Mesenchymal stem cell (in vitro differentiated cells and primary cell): ENCODE measurements at regions not wholly inside any gene's neighbourhood (a gene's known extent, or its start where the extent isn't known, plus 50 kb on each side); places are given as distances from the start of the nearest gene placed in this dataset.
A peak's percentile ranks its signal among the peaks of the same experiment; 100 is the strongest.

Experiments used
- DNase-seq: peaks from one replicate; pipeline ENCODE4 v3.0.0-alpha.2; 2013
- H2AFZ ChIP-seq: one replicate; pipeline ENCODE4 v1.6.1; 2013; ENCODE audit warnings: low read depth, mild to moderate bottlenecking, control low read depth, inconsistent platforms, low read length, moderate library complexity
- H2AK5ac ChIP-seq: 2 replicates; pipeline ENCODE4 v1.6.1; 2013; ENCODE audit warnings: low read length, moderate library complexity, mild to moderate bottlenecking, inconsistent platforms; ENCODE audit not compliant: severe bottlenecking
- H2BK120ac ChIP-seq: one replicate; pipeline ENCODE4 v1.6.1; 2013; ENCODE audit warnings: low read depth, mild to moderate bottlenecking, inconsistent platforms, low read length, moderate library complexity
- H2BK12ac ChIP-seq, 2 experiments: one replicate each; pipeline ENCODE4 v1.6.1; 2013; ENCODE audit warnings: inconsistent platforms in 2 of 2, low read length in 2 of 2, mild to moderate bottlenecking in 2 of 2, moderate library complexity in 2 of 2, control low read depth in 1 of 2
- H2BK15ac ChIP-seq: one replicate; pipeline ENCODE4 v1.6.1; 2013; ENCODE audit warnings: mild to moderate bottlenecking, low read depth, inconsistent platforms; ENCODE audit not compliant: poor library complexity, severe bottlenecking
- H2BK5ac ChIP-seq: 2 replicates; pipeline ENCODE4 v1.6.1; 2013; ENCODE audit warnings: low read depth, mild to moderate bottlenecking, low read length, control low read depth, inconsistent platforms; ENCODE audit not compliant: poor library complexity, severe bottlenecking
- H3K14ac ChIP-seq, 2 experiments: one replicate each; pipeline ENCODE4 v1.6.1; 2013; ENCODE audit warnings: inconsistent platforms in 2 of 2, low read length in 2 of 2, control low read depth in 1 of 2, mild to moderate bottlenecking in 1 of 2, moderate library complexity in 1 of 2
- H3K18ac ChIP-seq, 2 experiments: one replicate each; pipeline ENCODE4 v1.6.1; 2013; ENCODE audit warnings: inconsistent platforms in 2 of 2, low read length in 2 of 2, control low read depth in 1 of 2, low read depth in 1 of 2, mild to moderate bottlenecking in 1 of 2
- H3K23ac ChIP-seq, 2 experiments: one replicate each; pipeline ENCODE4 v1.6.1; 2013; ENCODE audit warnings: inconsistent platforms in 2 of 2, low read length in 2 of 2, mild to moderate bottlenecking in 2 of 2, moderate library complexity in 2 of 2, control low read depth in 1 of 2
- H3K27ac ChIP-seq: 2 replicates; pipeline ENCODE4 v1.5.1; 2013; ENCODE audit warnings: mild to moderate bottlenecking, moderate library complexity, low read length, control low read depth, inconsistent platforms; ENCODE audit not compliant: poor library complexity, severe bottlenecking
- H3K27me3 ChIP-seq, 2 experiments: 2 replicates each; pipeline versions ENCODE4 v1.6.1 to v1.7.0; 2013; ENCODE audit warnings: low read length in 2 of 2, mild to moderate bottlenecking in 2 of 2, moderate library complexity in 2 of 2, control low read depth in 1 of 2, inconsistent platforms in 1 of 2; ENCODE audit not compliant: control insufficient read depth in 1 of 2, insufficient read depth in 1 of 2
- H3K36me3 ChIP-seq, 2 experiments: 2 replicates each; pipeline versions ENCODE4 v1.6.1 to v1.7.0; 2013; ENCODE audit warnings: low read length in 2 of 2, control low read depth in 1 of 2, inconsistent platforms in 1 of 2, low read depth in 1 of 2, mild to moderate bottlenecking in 1 of 2; ENCODE audit not compliant: insufficient read depth in 2 of 2, control insufficient read depth in 1 of 2
- H3K4ac ChIP-seq, 2 experiments: one replicate each; pipeline ENCODE4 v1.6.1; 2013; ENCODE audit warnings: inconsistent platforms in 2 of 2, low read length in 2 of 2, mild to moderate bottlenecking in 2 of 2, moderate library complexity in 2 of 2, control low read depth in 1 of 2, low read depth in 1 of 2
- H3K4me1 ChIP-seq: 2 replicates; pipeline ENCODE4 v1.6.1; 2013; ENCODE audit warnings: low read depth, low read length, control low read depth; ENCODE audit not compliant: control insufficient read depth, insufficient read depth
- H3K4me2 ChIP-seq: 2 replicates; pipeline ENCODE4 v1.6.1; 2013; ENCODE audit warnings: low read length, mild to moderate bottlenecking, inconsistent platforms; ENCODE audit not compliant: poor library complexity, severe bottlenecking
- H3K4me3 ChIP-seq, 2 experiments: 2 replicates each; pipeline versions ENCODE4 v1.5.1 to v1.7.0; 2013; ENCODE audit warnings: low read length in 2 of 2, mild to moderate bottlenecking in 2 of 2, control low read depth in 1 of 2, low read depth in 1 of 2; ENCODE audit not compliant: insufficient read depth in 1 of 2
- H3K79me1 ChIP-seq: replicated peaks from 2 replicates; pipeline ENCODE4 v1.6.1; 2013; ENCODE audit warnings: mild to moderate bottlenecking, control low read depth, low read length, inconsistent platforms; ENCODE audit not compliant: poor library complexity, severe bottlenecking
- H3K9ac ChIP-seq: 2 replicates; pipeline ENCODE4 v1.7.0; 2013; ENCODE audit warnings: mild to moderate bottlenecking, low read length, moderate library complexity
- H3K9me3 ChIP-seq: 2 replicates; pipeline ENCODE4 v1.7.0; 2013; ENCODE audit warnings: mild to moderate bottlenecking, low read length; ENCODE audit not compliant: control insufficient read depth
- H4K8ac ChIP-seq: one replicate; pipeline ENCODE4 v1.6.1; 2013; ENCODE audit warnings: inconsistent platforms, mild to moderate bottlenecking, low read length, moderate library complexity
- H4K91ac ChIP-seq: one replicate; pipeline ENCODE4 v1.6.1; 2013; ENCODE audit warnings: mild to moderate bottlenecking, low read length, inconsistent platforms
- WGBS: methylation state at CpG from one replicate; pipeline ENCODE4 v1.1.7; 2013; ENCODE audit warnings: mixed read lengths; 5-methylcytosine and 5-hydroxymethylcytosine counted together

- H2BK120ac ChIP-seq: no peak overlapping the region
- H3K4me2 ChIP-seq: no peak overlapping the region
- H3K14ac ChIP-seq: no peak overlapping the region
- no peak overlapping the region for H2AK5ac ChIP-seq
- no peak overlapping the region for H4K8ac ChIP-seq
- peak overlapping the region in 1 of 2 experiments; percentile 48 for H3K4me3 ChIP-seq
- no peaks in the 10 kb centered on the region for H3K27me3 ChIP-seq
- peak overlapping the region; percentile 73 for H2BK5ac ChIP-seq
- H3K9me3 ChIP-seq: no peaks in the 10 kb centered on the region
- H3K36me3 ChIP-seq: no peaks in the 10 kb centered on the region
- H3K79me1 ChIP-seq: no peaks in the 10 kb centered on the region
- H3K4me1 ChIP-seq: no peaks in the 10 kb centered on the region
- H3K27ac ChIP-seq: peak overlapping the region; percentile 96
- no peak overlapping the region for H3K18ac ChIP-seq
- 96% methylated on average over 3 of the region's 4 CpGs for WGBS
- no peak overlapping the region for H2BK15ac ChIP-seq
- H2AFZ ChIP-seq: no peak overlapping the region
- no peak for DNase-seq
- peak overlapping the region; percentile 77 for H3K9ac ChIP-seq
- H3K23ac ChIP-seq: no peak overlapping the region
- no peak overlapping the region for H2BK12ac ChIP-seq
- no peak overlapping the region for H3K4ac ChIP-seq
- H4K91ac ChIP-seq: no peak overlapping the region
These were observed 387.5 kb downstream of the USP25 start for GRCh38 chr21:16117331-16117730.

- WGBS: 89% methylated on average over 6 of the region's 8 CpGs
These were observed 388.2 kb downstream of the USP25 start for GRCh38 chr21:16117851-16118590.

GRCh38 chr21:16124378-16125138, 394.8 kb downstream of the USP25 start:
- no peaks in the 10 kb centered on the region for H3K79me1 ChIP-seq
- 94% methylated on average over 2 of the region's 5 CpGs for WGBS
- H3K4ac ChIP-seq: no peak overlapping the region
- H4K8ac ChIP-seq: no peak overlapping the region
- no peak overlapping the region for H2BK12ac ChIP-seq
- H3K27ac ChIP-seq: peak overlapping the region; percentile 92
- no peaks in the 10 kb centered on the region for H3K4me1 ChIP-seq
- H2AFZ ChIP-seq: no peak overlapping the region
- H3K4me3 ChIP-seq: peak overlapping the region in 1 of 2 experiments; percentile 72
- peak overlapping the region; percentile 84 for H2BK5ac ChIP-seq
- no peak overlapping the region for H3K23ac ChIP-seq
- no peak overlapping the region for H2AK5ac ChIP-seq
- no peaks in the 10 kb centered on the region for H3K9me3 ChIP-seq
- no peak overlapping the region for H4K91ac ChIP-seq
- no peaks in the 10 kb centered on the region for H3K27me3 ChIP-seq
- H3K18ac ChIP-seq: no peak overlapping the region
- no peaks in the 10 kb centered on the region for H3K36me3 ChIP-seq
- H3K4me2 ChIP-seq: no peak overlapping the region
- peak overlapping the region; percentile 84 for H3K9ac ChIP-seq
- H2BK120ac ChIP-seq: no peak overlapping the region
- peak; percentile 37 for DNase-seq
- H3K14ac ChIP-seq: no peak overlapping the region
- H2BK15ac ChIP-seq: no peak overlapping the region

More at GRCh38 chr21:16117851-16118590, 388.2 kb downstream of the USP25 start:
- H3K14ac ChIP-seq: no peak overlapping the region
- H3K36me3 ChIP-seq: no peaks in the 10 kb centered on the region
- H3K27me3 ChIP-seq: no peaks in the 10 kb centered on the region
- peak overlapping the region in 1 of 2 experiments; percentile 48 for H3K4me3 ChIP-seq
- no peak overlapping the region for H3K23ac ChIP-seq
- peak overlapping the region; percentile 96 for H3K27ac ChIP-seq
- H4K91ac ChIP-seq: no peak overlapping the region
- peak overlapping the region; percentile 62 for H2BK5ac ChIP-seq
- no peak overlapping the region for H2AFZ ChIP-seq
- H4K8ac ChIP-seq: no peak overlapping the region
- peak overlapping the region; percentile 77 for H3K9ac ChIP-seq
- no peak overlapping the region for H2BK120ac ChIP-seq
- no peak for DNase-seq
- no peak overlapping the region for H2BK12ac ChIP-seq
- no peaks in the 10 kb centered on the region for H3K4me1 ChIP-seq
- no peaks in the 10 kb centered on the region for H3K79me1 ChIP-seq
- no peak overlapping the region for H2BK15ac ChIP-seq
- no peak overlapping the region for H3K4me2 ChIP-seq
- no peaks in the 10 kb centered on the region for H3K9me3 ChIP-seq
- H3K4ac ChIP-seq: no peak overlapping the region
- no peak overlapping the region for H3K18ac ChIP-seq
- H2AK5ac ChIP-seq: no peak overlapping the region

GRCh38 chr21:16125274-16125673, 395.5 kb downstream of the USP25 start:
- H2BK15ac ChIP-seq: no peak overlapping the region
- H2BK5ac ChIP-seq: no peak overlapping the region
- no peaks in the 10 kb centered on the region for H3K4me1 ChIP-seq
- H3K36me3 ChIP-seq: no peaks in the 10 kb centered on the region
- H4K91ac ChIP-seq: no peak overlapping the region
- H4K8ac ChIP-seq: no peak overlapping the region
- no peak overlapping the region for H2AK5ac ChIP-seq
- H3K27me3 ChIP-seq: no peaks in the 10 kb centered on the region
- H3K79me1 ChIP-seq: no peaks in the 10 kb centered on the region
- no peak for DNase-seq
- H3K4me3 ChIP-seq: peak overlapping the region in 1 of 2 experiments; percentile 72
- no peaks in the 10 kb centered on the region for H3K9me3 ChIP-seq
- no peak overlapping the region for H3K18ac ChIP-seq
- H3K9ac ChIP-seq: peak overlapping the region; percentile 84
- no peak overlapping the region for H2BK12ac ChIP-seq
- H3K4ac ChIP-seq: no peak overlapping the region
- no peak overlapping the region for H2AFZ ChIP-seq
- H3K27ac ChIP-seq: peak overlapping the region; percentile 50
- 78% methylated on average over 3 of the region's 6 CpGs for WGBS
- no peak overlapping the region for H2BK120ac ChIP-seq
- H3K4me2 ChIP-seq: no peak overlapping the region
- no peak overlapping the region for H3K14ac ChIP-seq
- H3K23ac ChIP-seq: no peak overlapping the region
